ENCODE measurements at regions not wholly inside any gene's neighbourhood (a gene's known extent, or its start where the extent isn't known, plus 50 kb on each side); places are given as distances from the start of the nearest gene placed in this dataset.

DNA sequence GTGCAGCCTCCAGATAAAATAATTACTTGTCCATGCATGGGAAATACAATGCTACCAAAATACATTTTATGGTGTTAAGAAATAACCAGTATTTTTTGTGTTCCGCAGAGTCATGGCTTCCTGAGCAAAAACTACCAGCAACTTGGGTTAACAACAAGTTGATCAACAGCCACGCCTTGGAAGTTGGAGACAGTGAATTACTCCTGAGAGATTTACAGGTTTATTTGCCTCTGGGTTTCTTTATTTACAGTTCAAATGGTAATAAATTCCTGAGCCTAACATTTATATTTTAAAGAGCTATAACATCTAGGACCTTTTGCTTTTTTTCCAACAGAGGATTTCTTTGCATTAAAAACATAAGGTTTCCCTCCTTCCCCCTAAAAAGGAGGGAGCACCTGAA is 194.0 kb downstream of the IPO8 start:
- TF ChIP-seq POLR2A (IDR thresholded peaks at IDR 0.05; ENCODE audit: low read length) (no peak), GATA1 (IDR thresholded peaks at IDR 0.05; ENCODE audit: low read depth, low read length) (no peak)
